ENCODE measurements at regions not wholly inside any gene's neighbourhood (a gene's known extent, or its start where the extent isn't known, plus 50 kb on each side); places are given as distances from the start of the nearest gene placed in this dataset.

GRCh38 chr15:31271711-31272557 lies 54.7 kb upstream of the KLF13 start:
- TF ChIP-seq CTCF (conservative IDR thresholded peaks at IDR 0.05 in 1 of 2, IDR thresholded peaks at IDR 0.05 in 1 of 2; ENCODE audit: extremely low read depth in 1 of 2, insufficient read depth in 1 of 2, low read depth in 1 of 2, low read length in 2 of 2) (no peak), EZH2 (IDR thresholded peaks at IDR 0.05; ENCODE audit: borderline replicate concordance, low read length) (no peak)

Measured in mammary epithelial cell (primary cell).